ENCODE measurements at regions not wholly inside any gene's neighbourhood (a gene's known extent, or its start where the extent isn't known, plus 50 kb on each side); places are given as distances from the start of the nearest gene placed in this dataset.

DNA sequence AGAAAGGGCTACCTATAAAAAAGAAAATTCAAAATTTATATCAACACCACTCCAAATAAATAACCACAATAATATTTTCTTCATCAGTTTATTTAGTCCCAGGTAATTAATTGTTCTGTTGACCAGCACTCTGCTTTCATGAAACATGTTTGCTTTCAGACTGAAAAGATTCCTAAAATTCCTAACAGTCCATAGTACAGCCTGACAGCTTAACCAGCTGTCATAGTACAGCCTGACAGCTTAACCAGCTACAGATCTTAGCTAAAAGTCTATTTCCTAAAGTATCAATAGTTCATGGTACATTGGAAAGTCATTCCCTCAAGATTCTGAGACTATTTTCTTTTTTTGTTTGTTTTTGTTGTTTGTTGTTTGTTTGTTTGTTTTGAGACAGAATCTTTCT lies 144.1 kb upstream of the DDX53 start:
- TF ChIP-seq, protein P1, sequence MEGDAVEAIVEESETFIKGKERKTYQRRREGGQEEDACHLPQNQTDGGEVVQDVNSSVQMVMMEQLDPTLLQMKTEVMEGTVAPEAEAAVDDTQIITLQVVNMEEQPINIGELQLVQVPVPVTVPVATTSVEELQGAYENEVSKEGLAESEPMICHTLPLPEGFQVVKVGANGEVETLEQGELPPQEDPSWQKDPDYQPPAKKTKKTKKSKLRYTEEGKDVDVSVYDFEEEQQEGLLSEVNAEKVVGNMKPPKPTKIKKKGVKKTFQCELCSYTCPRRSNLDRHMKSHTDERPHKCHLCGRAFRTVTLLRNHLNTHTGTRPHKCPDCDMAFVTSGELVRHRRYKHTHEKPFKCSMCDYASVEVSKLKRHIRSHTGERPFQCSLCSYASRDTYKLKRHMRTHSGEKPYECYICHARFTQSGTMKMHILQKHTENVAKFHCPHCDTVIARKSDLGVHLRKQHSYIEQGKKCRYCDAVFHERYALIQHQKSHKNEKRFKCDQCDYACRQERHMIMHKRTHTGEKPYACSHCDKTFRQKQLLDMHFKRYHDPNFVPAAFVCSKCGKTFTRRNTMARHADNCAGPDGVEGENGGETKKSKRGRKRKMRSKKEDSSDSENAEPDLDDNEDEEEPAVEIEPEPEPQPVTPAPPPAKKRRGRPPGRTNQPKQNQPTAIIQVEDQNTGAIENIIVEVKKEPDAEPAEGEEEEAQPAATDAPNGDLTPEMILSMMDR (IDR thresholded peaks at IDR 0.05) = no peak
- no peak for TF ChIP-seq POLR2A (IDR thresholded peaks at IDR 0.05)

Measured in adrenal gland (tissue), 5 donors.